Globus pallidus (tissue), 1 donor: ENCODE measurements at regions not wholly inside any gene's neighbourhood (a gene's known extent, or its start where the extent isn't known, plus 50 kb on each side); places are given as distances from the start of the nearest gene placed in this dataset.

Experiments
- DNase-seq: peaks from one replicate; pipeline ENCODE4 v3.0.0-alpha.2; 2015; ENCODE audit warnings: low spot score

- DNase-seq, result no peak
Observed at GRCh38 chr2:220226076-220226475, 598.6 kb downstream of the SLC4A3 start.

DNA sequence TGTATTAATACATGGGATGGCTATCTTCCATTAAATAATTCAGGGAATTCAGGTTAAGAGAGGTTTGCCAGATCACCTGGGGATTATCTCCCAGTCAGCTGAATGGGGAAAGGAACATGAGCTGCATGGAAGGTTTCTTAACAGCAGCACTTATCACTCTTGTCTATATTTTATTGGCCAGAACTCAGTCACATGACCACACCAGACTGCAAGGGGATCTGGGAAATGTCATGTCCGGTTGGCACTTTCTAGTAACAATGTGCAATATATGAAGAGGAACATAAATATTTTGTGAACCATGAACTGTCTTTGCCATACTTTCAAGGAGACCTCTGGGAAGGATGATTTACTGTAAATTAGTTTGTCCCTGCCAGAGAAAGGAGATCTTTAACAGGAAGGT lies 599.1 kb downstream of the SLC4A3 start:
- no peak for DNase-seq

GRCh38 chr2:220227266-220227920 lies 600.0 kb downstream of the SLC4A3 start:
- no peak for DNase-seq

- DNase-seq, result no peak
Observed at GRCh38 chr2:220228310-220229006, 601.0 kb downstream of the SLC4A3 start.

- no peak for DNase-seq
Observed at GRCh38 chr2:220240641-220241040, 613.2 kb downstream of the SLC4A3 start.

GRCh38 chr2:220241423-220241822 lies 614.0 kb downstream of the SLC4A3 start:
- no peak for DNase-seq

DNA sequence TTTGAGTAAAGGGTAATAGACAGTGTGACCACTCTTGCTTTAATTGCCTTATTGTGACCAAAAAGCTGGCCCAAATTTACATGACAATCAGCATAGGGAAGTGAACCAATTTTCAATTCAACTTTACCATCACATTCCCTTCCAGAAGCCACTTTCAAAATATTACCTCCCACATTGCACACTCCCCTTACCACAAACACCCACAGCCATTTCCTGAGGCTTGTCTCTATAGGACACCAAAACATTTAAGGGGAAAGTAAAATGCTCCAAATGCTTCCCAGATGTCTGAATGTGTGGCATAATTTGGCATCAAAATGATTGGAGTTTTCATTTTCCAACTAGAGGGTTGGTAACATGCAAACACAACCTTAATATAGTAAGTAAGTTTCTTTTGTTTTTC lies 616.1 kb downstream of the SLC4A3 start:
- no peak for DNase-seq

DNA sequence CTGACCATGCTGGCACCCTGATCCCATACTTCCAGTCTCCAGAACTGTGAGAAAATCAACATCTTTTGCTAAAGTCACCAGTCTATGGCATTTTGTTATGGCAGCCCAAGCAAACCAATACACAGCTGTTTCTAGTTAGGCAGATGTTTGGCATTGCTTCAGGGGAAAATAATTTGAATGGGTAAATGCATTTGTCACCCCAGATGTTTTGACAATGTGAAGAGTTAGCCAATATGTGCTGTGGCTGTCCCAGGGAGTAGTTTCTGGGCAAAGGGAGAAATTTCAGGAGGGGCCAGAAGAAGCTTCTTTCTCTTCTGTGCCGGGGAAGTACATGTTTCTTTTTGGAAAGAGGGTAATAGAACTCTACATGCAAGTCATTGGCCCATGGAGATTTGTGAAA lies 619.0 kb downstream of the SLC4A3 start:
- DNase-seq, result no peak

GRCh38 chr2:220247588-220248350 lies 620.3 kb downstream of the SLC4A3 start:
- no peak for DNase-seq

DNA sequence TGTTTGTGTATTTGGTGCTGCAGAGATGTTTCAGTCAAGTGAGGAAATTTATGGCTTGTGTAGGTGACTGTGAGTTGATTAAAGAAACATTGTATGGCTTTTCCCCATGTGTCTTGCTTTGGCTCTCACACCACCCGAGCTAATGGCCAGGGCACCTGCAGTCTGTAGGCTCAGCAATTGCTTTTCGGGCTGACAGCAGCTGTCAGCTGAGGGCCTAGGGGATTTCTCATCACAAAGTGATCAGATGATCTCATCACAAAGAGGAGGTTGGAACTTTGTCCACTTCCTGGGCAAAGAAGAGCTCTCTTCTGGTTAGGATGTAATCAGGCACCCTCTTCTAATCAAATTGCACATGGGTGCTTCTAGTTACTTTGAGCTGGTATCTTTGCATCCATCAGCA lies 632.2 kb downstream of the SLC4A3 start:
- DNase-seq, result no peak

DNA sequence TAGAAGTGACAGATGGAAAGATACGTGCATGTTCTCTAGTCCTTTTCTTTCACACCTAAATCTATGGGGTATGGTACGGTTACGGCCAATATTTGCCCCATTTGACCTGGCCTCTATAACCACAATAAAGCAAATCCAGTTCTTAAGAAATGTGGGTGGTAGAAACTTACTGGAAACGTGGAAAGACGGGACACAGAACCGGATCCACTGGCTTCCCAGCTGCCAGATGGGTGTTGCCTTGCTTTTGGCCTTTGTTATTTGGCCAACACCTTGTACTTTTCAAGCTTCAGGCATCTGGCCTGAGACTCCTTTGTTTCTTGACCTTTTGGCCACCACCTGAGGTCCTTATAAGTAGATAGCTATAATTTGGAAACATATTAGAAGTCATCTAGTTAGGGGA lies 635.9 kb downstream of the SLC4A3 start:
- DNase-seq, result no peak

- no peak for DNase-seq
Observed at GRCh38 chr2:220269367-220269766, 641.9 kb downstream of the SLC4A3 start.

GRCh38 chr2:220270481-220271070 lies 643.1 kb downstream of the SLC4A3 start:
- DNase-seq, result no peak

DNA sequence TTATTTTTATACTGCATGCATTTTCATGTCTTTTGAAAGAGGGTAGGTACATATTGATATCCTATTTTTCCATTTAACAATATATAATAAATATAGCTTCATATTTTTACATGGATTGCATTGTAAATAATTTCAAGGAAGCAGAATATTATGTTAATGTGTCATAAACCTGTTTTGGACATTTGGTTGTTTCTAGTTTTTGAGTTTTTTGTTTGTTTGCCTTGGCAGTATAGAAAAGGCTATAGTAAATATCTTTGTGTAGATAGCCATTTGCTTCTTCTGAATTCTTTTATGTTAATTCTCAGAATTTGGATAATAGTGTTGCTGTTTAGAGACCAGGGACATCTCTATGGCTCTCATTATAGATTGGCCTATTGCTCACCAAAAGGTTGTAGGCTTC lies 645.2 kb downstream of the SLC4A3 start:
- DNase-seq, result no peak

GRCh38 chr2:220273082-220273481 lies 645.7 kb downstream of the SLC4A3 start:
- no peak for DNase-seq

GRCh38 chr2:220275454-220275853 lies 648.0 kb downstream of the SLC4A3 start:
- no peak for DNase-seq

DNA sequence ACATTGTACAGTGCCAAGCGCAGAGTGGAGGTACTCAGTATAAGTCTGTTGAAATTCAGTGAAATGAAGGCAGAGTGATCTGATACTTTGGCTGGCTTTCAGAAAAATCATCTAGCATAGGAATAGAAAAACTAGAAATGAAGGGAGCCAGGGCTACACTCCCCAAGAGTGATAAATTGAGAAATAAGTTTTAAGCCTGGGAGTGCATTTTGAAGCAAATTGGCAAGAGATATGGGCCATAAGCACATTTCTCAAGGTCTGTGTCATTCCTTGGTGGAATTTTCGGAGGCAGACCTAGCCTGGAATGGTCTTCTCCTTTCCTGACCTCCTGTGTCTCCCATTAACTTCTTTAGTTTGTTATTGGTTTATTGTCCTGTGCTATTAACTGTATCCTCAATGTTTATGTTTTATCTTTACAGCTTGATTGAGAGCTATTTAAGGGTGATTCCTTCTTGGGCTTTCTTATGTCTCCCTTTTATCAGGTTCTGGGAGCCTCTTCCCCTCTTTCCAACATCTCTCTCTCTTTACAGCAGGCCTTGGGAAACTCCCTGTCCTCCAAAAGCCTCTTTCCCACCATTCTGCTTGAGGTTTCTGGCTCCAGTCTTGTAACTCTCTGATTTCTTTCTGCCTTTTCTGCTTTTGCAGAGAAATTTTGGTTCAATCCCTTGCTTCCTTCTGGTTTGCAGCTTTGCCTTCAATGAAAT lies 649.5 kb downstream of the SLC4A3 start:
- no peak for DNase-seq

GRCh38 chr2:220277445-220277975 lies 650.1 kb downstream of the SLC4A3 start:
- DNase-seq, result no peak

- no peak for DNase-seq
Observed at GRCh38 chr2:220278022-220278421, 650.6 kb downstream of the SLC4A3 start.

DNA sequence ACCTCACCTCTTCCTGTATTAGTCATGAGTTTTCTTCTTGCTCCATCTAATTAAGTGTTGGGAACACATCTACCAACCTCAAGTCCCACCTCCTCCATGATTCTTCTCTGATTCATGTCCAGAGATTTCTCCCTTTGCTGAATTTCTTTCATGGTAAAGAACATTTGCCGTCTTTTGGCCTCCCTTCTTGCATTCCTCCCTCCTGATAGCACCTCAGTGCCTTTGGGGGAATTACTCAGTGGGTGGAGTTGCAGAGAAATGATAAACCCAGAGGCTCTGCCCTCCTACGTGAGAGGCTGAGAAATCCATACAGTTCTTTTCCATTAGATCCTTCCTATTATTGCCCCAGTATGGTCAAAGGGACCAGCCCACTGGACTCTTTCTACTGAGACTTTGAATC lies 651.9 kb downstream of the SLC4A3 start:
- no peak for DNase-seq

- no peak for DNase-seq
Observed at GRCh38 chr2:220279840-220280239, 652.4 kb downstream of the SLC4A3 start.

DNA sequence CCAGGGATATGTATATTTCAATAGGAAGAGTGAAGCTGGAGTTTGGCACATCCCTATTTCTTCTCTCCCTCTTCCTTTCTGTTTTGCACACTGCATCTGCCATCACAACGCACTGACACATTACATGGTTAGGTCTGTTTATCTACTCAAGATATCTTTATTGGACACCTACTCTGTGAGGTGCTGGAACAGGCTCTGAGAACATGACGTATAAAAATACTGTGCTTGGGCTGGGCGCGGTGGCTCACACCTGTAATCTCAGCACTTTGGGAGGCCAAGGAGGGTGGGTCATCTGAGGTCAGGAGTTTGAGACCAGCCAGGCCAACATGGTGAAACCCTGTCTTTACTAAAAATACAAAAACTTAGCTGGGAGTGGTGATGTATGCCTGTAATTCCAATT lies 653.3 kb downstream of the SLC4A3 start:
- no peak for DNase-seq
